Left lobe of liver (tissue), 2 donors: ENCODE measurements at regions not wholly inside any gene's neighbourhood (a gene's known extent, or its start where the extent isn't known, plus 50 kb on each side); places are given as distances from the start of the nearest gene placed in this dataset.
A peak's percentile ranks its signal among the peaks of the same experiment; 100 is the strongest.

Experiments
- ATAC-seq: fragments of 200-7000 bp; cut with Tn5 transposase; one replicate; pipeline ENCODE4 v1.9.1; 2020; ENCODE audit warnings: mild to moderate bottlenecking, moderate library complexity
- DNase-seq: peaks from one replicate; pipeline ENCODE4 v3.0.0-alpha.2; 2020; ENCODE audit warnings: low spot score
- donor health status: DM: no; HTN: no; CAD: no; lungs with moderate emphysema.
- donor health status: DM: no; HTN: yes; CAD: no.

- DNase-seq (no peak), ATAC-seq (no peak)
Observed at GRCh38 chr14:35221462-35221861, 70.7 kb upstream of the PSMA6 start.

DNA sequence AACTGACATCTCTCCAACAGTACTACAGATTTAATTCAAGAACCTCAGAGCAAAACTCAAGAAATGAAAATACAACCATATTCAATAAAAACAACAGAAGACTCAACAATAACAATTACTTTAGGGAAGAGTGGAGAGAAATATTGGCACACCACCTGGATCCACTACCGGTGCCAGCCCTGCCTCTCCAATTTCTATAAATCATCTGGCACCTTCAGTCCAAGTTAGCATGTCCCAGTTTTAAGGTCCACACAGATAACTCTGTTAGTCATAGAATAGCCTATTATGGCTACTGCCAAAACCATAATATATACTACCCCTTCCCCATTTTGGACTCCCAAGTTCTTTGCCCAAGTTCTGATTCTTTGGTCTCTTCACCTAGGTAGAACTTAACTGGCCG lies 69.9 kb upstream of the PSMA6 start:
- ATAC-seq (no peak), DNase-seq (no peak)

GRCh38 chr14:35222872-35223466 lies 69.2 kb upstream of the PSMA6 start:
- no peak for DNase-seq

DNA sequence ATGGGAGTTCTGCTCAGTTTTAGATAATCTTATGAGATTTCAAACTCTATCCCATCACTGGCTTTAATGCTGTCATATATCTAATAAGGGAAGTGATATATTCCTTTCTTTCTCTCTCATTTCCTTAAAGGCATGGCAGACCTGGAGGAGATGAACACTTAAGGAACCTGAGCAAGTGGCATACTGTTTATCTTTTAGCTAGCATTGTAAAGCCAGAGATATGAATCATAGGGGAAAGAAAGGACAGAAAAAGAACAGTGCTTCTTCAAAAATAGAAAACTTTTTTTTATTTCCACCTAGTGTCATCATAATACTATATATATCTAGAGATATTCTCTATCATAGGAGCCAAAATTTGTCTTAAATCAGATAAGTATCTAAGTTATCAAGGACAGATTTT lies 68.3 kb upstream of the PSMA6 start:
- ATAC-seq = no peak
- no peak for DNase-seq

More at GRCh38 chr14:35222872-35223466, 69.2 kb upstream of the PSMA6 start:
- peak; percentile 31 for ATAC-seq

GRCh38 chr14:35224615-35225014 lies 67.6 kb upstream of the PSMA6 start:
- ATAC-seq (no peak), DNase-seq (no peak)

DNA sequence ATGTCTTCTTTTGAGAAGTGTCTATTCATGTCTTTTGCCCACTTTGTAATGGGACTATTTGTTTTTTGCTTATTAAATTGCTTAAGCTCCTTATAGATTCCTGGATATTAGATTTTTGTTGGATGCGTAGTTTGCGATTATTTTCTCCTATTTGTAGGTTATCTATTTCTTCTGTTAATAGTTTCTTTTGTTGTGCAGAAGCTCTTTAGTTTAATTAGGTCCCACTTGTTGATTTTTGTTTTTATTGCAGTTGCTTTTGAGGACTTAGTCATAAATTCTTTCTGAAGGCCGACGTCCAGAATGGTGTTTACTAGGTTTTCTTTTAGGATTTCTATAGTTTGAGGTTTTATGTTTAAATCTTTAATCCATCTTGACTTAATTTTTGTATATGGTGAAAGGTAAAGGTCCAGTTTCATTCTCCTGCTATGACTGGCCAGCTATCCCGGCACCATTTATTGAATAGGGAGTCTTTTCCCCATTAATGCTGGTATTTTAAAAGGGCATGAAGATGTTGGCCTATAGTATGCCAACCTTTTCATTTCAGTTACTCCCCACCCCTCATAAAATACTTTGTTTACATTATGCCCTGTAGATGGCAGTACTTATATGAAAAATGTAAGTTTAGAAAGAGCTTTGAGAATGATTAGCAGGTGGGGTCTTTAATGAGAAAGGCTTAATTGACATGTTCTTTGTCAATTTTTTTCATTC lies 62.9 kb upstream of the PSMA6 start:
- ATAC-seq = no peak
- DNase-seq = no peak

DNA sequence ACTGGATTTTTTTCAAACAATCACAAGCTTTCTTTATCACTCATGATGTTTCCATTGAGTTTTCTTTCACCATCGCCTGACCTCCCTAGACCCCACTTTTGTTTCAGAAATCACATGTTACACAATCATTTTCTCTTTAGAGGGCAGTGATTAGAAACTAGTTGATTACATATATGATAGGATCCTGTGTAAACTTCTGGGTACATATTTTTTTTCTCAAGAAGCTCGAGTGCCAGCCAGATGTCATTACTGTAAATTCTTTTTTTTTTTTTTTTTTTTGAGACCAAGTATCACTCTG lies 62.4 kb upstream of the PSMA6 start:
- no peak for ATAC-seq
- DNase-seq = no peak

DNA sequence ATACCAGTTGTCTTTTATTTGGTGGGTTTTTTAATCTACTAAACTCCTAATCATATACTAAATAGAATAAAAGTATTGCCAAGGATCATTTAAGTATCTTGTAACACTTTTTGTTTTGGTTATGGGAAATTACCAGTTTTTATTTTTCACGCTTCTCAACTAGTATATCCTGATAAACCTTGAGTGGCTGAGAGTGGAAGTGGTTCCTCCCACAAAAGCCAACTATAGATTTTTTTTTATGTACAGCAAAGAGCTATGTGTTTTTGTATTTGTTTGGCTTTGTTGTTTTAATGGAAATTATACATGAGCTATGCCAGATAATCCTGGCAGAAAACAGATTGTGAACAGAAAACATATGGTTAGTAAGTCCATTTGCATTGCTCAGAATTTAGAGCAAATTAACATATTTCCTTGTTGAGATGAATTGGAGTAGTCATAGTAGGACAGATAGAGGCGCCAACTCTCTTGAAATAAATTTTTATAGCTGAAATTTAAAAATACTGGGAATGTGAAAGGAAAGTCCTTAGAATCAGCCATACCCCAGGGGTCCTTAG lies 60.9 kb upstream of the PSMA6 start:
- DNase-seq = no peak
- no peak for ATAC-seq

DNA sequence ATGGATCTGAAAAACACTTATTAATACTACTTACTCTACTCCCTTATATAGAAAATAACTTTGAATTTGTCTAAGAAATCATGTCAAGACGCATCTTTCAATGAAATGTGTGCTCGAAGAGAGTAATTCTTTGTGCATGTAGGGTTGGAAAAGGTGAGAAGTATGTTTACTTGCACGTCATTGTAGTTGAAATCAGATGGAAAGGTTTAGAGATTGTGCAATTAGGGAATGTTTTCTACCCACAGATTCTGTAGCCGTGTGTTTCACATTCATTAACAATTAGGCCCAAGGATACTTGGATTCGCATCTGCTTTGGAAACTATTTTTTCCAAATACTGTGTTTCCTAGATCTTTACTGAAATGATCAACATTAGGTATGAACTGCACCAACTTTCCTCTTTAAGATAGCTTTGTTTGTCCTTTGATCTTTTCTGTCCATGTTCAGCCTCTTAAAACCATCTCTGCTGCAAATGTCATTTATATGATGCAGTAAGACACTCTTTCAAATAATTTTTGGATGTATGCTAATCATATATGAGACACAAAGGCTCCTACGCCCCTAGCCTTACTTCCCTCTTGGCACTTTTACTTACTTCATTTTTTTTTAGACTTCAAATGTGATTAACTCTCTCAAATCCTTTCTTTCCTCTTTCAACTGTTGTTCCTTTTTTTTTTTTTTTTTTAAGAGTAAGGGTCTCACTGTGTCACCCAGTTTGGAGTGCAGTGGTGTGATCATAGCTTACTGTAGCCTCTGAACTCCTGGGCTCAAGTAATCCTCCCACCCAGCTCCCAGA lies 58.0 kb upstream of the PSMA6 start:
- ATAC-seq (peak; percentile 56), DNase-seq (no peak)

- ATAC-seq (no peak), DNase-seq (no peak)
Observed at GRCh38 chr14:35235840-35236239, 56.3 kb upstream of the PSMA6 start.

DNA sequence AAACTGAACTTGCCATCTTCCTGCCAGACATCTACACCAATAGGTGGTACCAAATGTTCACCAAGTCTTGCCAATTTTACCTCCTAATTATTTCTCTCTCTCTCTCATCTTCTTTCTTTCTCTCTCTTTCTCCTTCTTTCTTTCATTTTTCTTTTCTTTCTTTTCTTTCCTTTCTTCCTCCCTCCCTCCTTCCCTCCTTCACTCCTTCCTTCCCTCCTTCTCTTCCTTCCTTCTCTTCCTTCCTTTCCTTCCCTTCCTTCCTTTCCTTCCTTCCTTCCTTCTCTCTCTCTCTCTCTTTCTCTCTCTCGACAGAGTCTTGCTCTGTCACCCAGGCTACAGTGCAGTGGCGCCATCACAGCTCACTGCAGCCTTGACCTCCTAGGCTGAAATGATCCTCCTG lies 55.4 kb upstream of the PSMA6 start:
- DNase-seq (no peak), ATAC-seq (no peak)

- no peak for DNase-seq
- ATAC-seq = no peak
Observed at GRCh38 chr14:35240231-35240630, 52.0 kb upstream of the PSMA6 start.
